ENCODE measurements at regions not wholly inside any gene's neighbourhood (a gene's known extent, or its start where the extent isn't known, plus 50 kb on each side); places are given as distances from the start of the nearest gene placed in this dataset.
"Not testable (repeated sequence)": the region's sequence is repeated elsewhere in the genome, so short reads cannot be mapped to it uniquely, and the experiment has no call there.

- no peak for DNase-seq
Observed at GRCh38 chr4:181830404-181831035, 412.7 kb upstream of the TENM3 start.

- no peak for DNase-seq
Observed at GRCh38 chr4:181834071-181834470, 409.1 kb upstream of the TENM3 start.

GRCh38 chr4:181835348-181835747 is 407.9 kb upstream of the TENM3 start:
- no peak for DNase-seq

- no peak for DNase-seq
Observed at GRCh38 chr4:181838253-181838652, 404.9 kb upstream of the TENM3 start.

GRCh38 chr4:181843797-181844196 is 399.4 kb upstream of the TENM3 start:
- DNase-seq, result not testable (repeated sequence)

GRCh38 chr4:181845617-181846016 is 397.6 kb upstream of the TENM3 start:
- no peak for DNase-seq

- DNase-seq, result no peak
Observed at GRCh38 chr4:181846934-181847333, 396.3 kb upstream of the TENM3 start.

GRCh38 chr4:181848357-181848756 is 394.8 kb upstream of the TENM3 start:
- DNase-seq, result no peak

- no peak for DNase-seq
Observed at GRCh38 chr4:181849472-181849871, 393.7 kb upstream of the TENM3 start.

- DNase-seq, result no peak
Observed at GRCh38 chr4:181853881-181854511, 389.2 kb upstream of the TENM3 start.

GRCh38 chr4:181855307-181855706 is 387.9 kb upstream of the TENM3 start:
- no peak for DNase-seq

- DNase-seq, result not testable (repeated sequence)
Observed at GRCh38 chr4:181857471-181857870, 385.7 kb upstream of the TENM3 start.

GRCh38 chr4:181858741-181859140 is 384.5 kb upstream of the TENM3 start:
- DNase-seq, result no peak

GRCh38 chr4:181859439-181859838 is 383.8 kb upstream of the TENM3 start:
- DNase-seq, result no peak

- DNase-seq, result no peak
Observed at GRCh38 chr4:181860157-181860556, 383.0 kb upstream of the TENM3 start.

GRCh38 chr4:181860668-181861067 is 382.5 kb upstream of the TENM3 start:
- DNase-seq, result no peak

- DNase-seq, result no peak
Observed at GRCh38 chr4:181863856-181864255, 379.3 kb upstream of the TENM3 start.

- DNase-seq, result no peak
Observed at GRCh38 chr4:181870326-181870725, 372.9 kb upstream of the TENM3 start.

- no peak for DNase-seq
Observed at GRCh38 chr4:181874602-181875001, 368.6 kb upstream of the TENM3 start.

GRCh38 chr4:181877329-181877848 is 365.8 kb upstream of the TENM3 start:
- no peak for DNase-seq

GRCh38 chr4:181890031-181890430 is 353.2 kb upstream of the TENM3 start:
- no peak for DNase-seq

- no peak for DNase-seq
Observed at GRCh38 chr4:181890911-181891310, 352.3 kb upstream of the TENM3 start.

GRCh38 chr4:181896614-181897013 is 346.6 kb upstream of the TENM3 start:
- no peak for DNase-seq

- no peak for DNase-seq
Observed at GRCh38 chr4:181897935-181898334, 345.3 kb upstream of the TENM3 start.

- not testable (repeated sequence) for DNase-seq
Observed at GRCh38 chr4:181902404-181902803, 340.8 kb upstream of the TENM3 start.

All from right forelimb (tissue), 1 donor.